Lower leg skin (tissue), 3 donors: ENCODE measurements at regions not wholly inside any gene's neighbourhood (a gene's known extent, or its start where the extent isn't known, plus 50 kb on each side); places are given as distances from the start of the nearest gene placed in this dataset.

Experiments used
- CTCF ChIP-seq, 3 donors: fragments of 450-650 bp; IDR thresholded peaks; one replicate each; pipeline ENCODE4 v1.5.1; 2016; ENCODE audit warnings: antibody characterized with exemption in 3 of 3, mild to moderate bottlenecking in 3 of 3, moderate library complexity in 2 of 3
- POLR2A ChIP-seq, 2 donors: fragments of 450-650 bp; IDR thresholded peaks; one replicate each; pipeline ENCODE4 v1.6.1; 2016 to 2017; ENCODE audit warnings: antibody characterized with exemption in 2 of 2, mild to moderate bottlenecking in 1 of 2, moderate library complexity in 1 of 2

- no peak for TF ChIP-seq CTCF (IDR thresholded peaks at IDR 0.05)
- no peak for TF ChIP-seq POLR2A (IDR thresholded peaks at IDR 0.05)
These were observed 782.4 kb upstream of the EYS start for GRCh38 chr6:66489269-66489987.
